Caco-2 (cell line): ENCODE measurements at regions not wholly inside any gene's neighbourhood (a gene's known extent, or its start where the extent isn't known, plus 50 kb on each side); places are given as distances from the start of the nearest gene placed in this dataset.

ENCODE experiments used
- BruUV-seq: library from RNA; stranded (reverse); fragments of 400-500 nt; replicated peaks from 2 replicates; lab custom pipeline; 2021; lab: Mats Ljungman, UMichigan
- CTCF ChIA-PET: fragments of 300-600 bp; sonication (Branson Sonifier 250); formaldehyde crosslinking; loops from one replicate; lab custom pipeline; 2022; ENCODE audit warnings: antibody characterized with exemption; lab: Charles Lee
- POLR2A ChIA-PET: fragments of 300-600 bp; sonication (Branson Sonifier 250); formaldehyde crosslinking; loops from one replicate; lab custom pipeline; 2022; ENCODE audit warnings: antibody characterized with exemption; lab: Charles Lee
- DNase-seq, 2 experiments: peaks; one replicate each; pipeline versions ENCODE4 v3.0.0 to v3.0.0-alpha.2; 2020 to 2022
- H3K27me3 ChIP-seq: replicated peaks from 2 replicates; pipeline ENCODE4 v1.6.0; 2011; ENCODE audit warnings: low read length; ENCODE audit not compliant: control insufficient read depth, insufficient read depth
- H3K36me3 ChIP-seq: 2 replicates; pipeline ENCODE4 v1.5.1; 2011; ENCODE audit warnings: low read length; ENCODE audit not compliant: control insufficient read depth, insufficient read depth
- H3K4me1 ChIP-seq: fragments of 250-450 bp; sonication (Bioruptor Pico); 2 replicates; pipeline ENCODE4 v1.5.1; 2020; ENCODE audit warnings: mild to moderate bottlenecking
- H3K4me3 ChIP-seq: 2 replicates; pipeline ENCODE4 v1.5.1; 2011; ENCODE audit warnings: low read depth, mild to moderate bottlenecking, control low read depth, low read length
- H3K9me3 ChIP-seq: fragments of 250-450 bp; sonication (Bioruptor Pico); 2 replicates; pipeline ENCODE4 v1.5.1; 2020; ENCODE audit warnings: mild to moderate bottlenecking, moderate library complexity
- H3K27ac Mint-ChIP-seq: one replicate; pipeline ENCODE4 v1.8.0; 2022; ENCODE audit warnings: mixed read lengths; ENCODE audit not compliant: unreplicated experiment
- H3K27me3 Mint-ChIP-seq: one replicate; pipeline ENCODE4 v1.8.0; 2022; ENCODE audit warnings: mixed read lengths; ENCODE audit not compliant: insufficient read depth, unreplicated experiment
- H3K36me3 Mint-ChIP-seq: one replicate; pipeline ENCODE4 v1.8.0; 2022; ENCODE audit warnings: mild to moderate bottlenecking, mixed read lengths; ENCODE audit not compliant: insufficient read depth, unreplicated experiment
- H3K4me1 Mint-ChIP-seq: one replicate; pipeline ENCODE4 v1.8.0; 2022; ENCODE audit warnings: low read depth, mixed read lengths; ENCODE audit not compliant: unreplicated experiment
- H3K4me3 Mint-ChIP-seq: one replicate; pipeline ENCODE4 v1.8.0; 2022; ENCODE audit warnings: mild to moderate bottlenecking, moderate library complexity, mixed read lengths; ENCODE audit not compliant: unreplicated experiment
- H3K9me3 Mint-ChIP-seq: one replicate; pipeline ENCODE4 v1.8.0; 2022; ENCODE audit warnings: mixed read lengths; ENCODE audit not compliant: unreplicated experiment
- intact Hi-C: fragments of 100-400 bp; cut with micrococcal nuclease; formaldehyde crosslinking; loops from one replicate; pipeline ENCODE4 v1.10.0; 2022; ENCODE audit not compliant: unreplicated experiment
- TF ChIP-seq, protein P1 (sequence below), 2 experiments: fragments of 200-600 bp in 1 of 2; IDR thresholded peaks; 1 replicate in 1 of 2; 2 replicates in 1 of 2; pipeline versions ENCODE4 v1.5.1 to v1.8.0; 2011 to 2022; ENCODE audit warnings: antibody characterized with exemption in 1 of 2, control low read depth in 1 of 2, inconsistent platforms in 1 of 2, low read depth in 1 of 2, low read length in 1 of 2, mild to moderate bottlenecking in 1 of 2, moderate library complexity in 1 of 2; ENCODE audit not compliant: insufficient read depth in 1 of 2, severe bottlenecking in 1 of 2, unreplicated experiment in 1 of 2

DNA sequence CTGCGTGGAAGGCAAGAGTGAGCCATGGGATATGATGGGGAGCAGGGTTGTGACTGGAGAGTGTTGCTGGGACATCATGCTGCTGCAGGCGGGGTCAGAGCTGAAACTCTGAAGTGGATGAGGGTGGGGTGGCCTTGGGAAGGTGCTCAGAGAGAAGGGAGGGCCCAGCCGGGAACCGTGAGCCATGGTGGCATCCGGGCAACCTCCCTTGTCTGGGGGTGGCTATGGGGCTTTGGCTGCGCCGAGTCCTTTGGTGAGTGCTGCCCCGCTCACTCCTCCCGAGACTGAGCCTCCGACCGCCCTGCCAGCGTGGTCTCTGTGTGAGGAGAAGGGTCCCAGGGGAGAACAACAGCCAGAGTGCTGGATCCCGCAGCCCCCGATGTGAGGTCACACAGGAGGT, 632.0 kb downstream of the BRD1 start:
- intact Hi-C loops: no loop called here

DNA sequence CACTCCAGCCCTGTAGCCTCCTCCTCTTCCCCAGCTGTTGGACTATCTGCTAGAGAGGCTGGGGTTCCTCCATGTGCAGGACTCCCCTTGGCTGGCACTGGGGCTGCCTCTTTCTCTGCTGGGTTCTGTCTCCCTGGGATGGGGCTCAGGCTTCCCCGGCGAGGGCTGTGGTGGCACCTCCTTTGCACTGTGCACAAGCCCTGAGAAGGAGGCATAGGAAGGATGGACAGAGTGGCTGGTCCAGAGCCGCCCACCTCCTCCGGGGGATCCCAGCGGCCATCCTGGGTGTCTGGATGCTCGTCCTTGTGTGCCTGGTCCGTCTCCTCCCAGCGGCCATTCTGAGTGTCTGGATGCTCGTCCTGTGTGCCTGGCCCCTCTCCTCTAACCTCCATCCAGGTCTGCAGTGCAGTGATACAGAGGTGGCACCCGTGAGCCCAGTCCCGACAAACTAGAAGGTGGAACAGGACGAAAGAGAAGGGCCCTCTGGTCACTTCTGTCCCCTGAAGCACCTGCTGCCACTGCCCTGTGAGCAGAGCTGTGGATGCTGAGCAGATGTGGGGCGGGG, 633.7 kb downstream of the BRD1 start:
- Mint-ChIP-seq H3K4me3 (no peak overlapping the region), H3K27me3 (peaks cover 9% of the 10 kb centered on the region), H3K36me3 (no peaks in the 10 kb centered on the region), H3K27ac (no peak overlapping the region), H3K4me1 (no peaks in the 10 kb centered on the region), H3K9me3 (peaks cover 12% of the 10 kb centered on the region)
- POLR2A ChIA-PET: no interaction called here
- Histone ChIP-seq H3K36me3 (no peaks in the 10 kb centered on the region), H3K4me3 (no peak overlapping the region), H3K9me3 (no peaks in the 10 kb centered on the region), H3K27me3 (no peaks in the 10 kb centered on the region), H3K4me1 (no peaks in the 10 kb centered on the region)
- CTCF ChIA-PET: no interaction called here
- DNase-seq: no peak
- no TSS peak for BruUV-seq
- TF ChIP-seq, protein P1, sequence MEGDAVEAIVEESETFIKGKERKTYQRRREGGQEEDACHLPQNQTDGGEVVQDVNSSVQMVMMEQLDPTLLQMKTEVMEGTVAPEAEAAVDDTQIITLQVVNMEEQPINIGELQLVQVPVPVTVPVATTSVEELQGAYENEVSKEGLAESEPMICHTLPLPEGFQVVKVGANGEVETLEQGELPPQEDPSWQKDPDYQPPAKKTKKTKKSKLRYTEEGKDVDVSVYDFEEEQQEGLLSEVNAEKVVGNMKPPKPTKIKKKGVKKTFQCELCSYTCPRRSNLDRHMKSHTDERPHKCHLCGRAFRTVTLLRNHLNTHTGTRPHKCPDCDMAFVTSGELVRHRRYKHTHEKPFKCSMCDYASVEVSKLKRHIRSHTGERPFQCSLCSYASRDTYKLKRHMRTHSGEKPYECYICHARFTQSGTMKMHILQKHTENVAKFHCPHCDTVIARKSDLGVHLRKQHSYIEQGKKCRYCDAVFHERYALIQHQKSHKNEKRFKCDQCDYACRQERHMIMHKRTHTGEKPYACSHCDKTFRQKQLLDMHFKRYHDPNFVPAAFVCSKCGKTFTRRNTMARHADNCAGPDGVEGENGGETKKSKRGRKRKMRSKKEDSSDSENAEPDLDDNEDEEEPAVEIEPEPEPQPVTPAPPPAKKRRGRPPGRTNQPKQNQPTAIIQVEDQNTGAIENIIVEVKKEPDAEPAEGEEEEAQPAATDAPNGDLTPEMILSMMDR (IDR thresholded peaks at IDR 0.05; ENCODE audit: insufficient read depth in 1 of 2, low read depth in 1 of 2, low read length in 1 of 2, severe bottlenecking in 1 of 2, unreplicated experiment in 1 of 2): no peak
- intact Hi-C loops: no loop called here

More for the DNA sequence above, 632.0 kb downstream of the BRD1 start:
- Histone ChIP-seq H3K4me1 (no peaks in the 10 kb centered on the region), H3K9me3 (no peaks in the 10 kb centered on the region), H3K4me3 (no peak overlapping the region), H3K27me3 (no peaks in the 10 kb centered on the region), H3K36me3 (no peaks in the 10 kb centered on the region)
- TF ChIP-seq, protein P1 (IDR thresholded peaks at IDR 0.05; ENCODE audit: insufficient read depth in 1 of 2, low read depth in 1 of 2, low read length in 1 of 2, severe bottlenecking in 1 of 2, unreplicated experiment in 1 of 2): no peak
- POLR2A ChIA-PET: no interaction called here
- BruUV-seq: no TSS peak
- Mint-ChIP-seq H3K9me3 (no peaks in the 10 kb centered on the region), H3K4me3 (no peak overlapping the region), H3K27me3 (peaks cover 16% of the 10 kb centered on the region), H3K27ac (no peak overlapping the region), H3K36me3 (no peaks in the 10 kb centered on the region), H3K4me1 (no peaks in the 10 kb centered on the region)
- no peak for DNase-seq
- CTCF ChIA-PET: no interaction called here

DNA sequence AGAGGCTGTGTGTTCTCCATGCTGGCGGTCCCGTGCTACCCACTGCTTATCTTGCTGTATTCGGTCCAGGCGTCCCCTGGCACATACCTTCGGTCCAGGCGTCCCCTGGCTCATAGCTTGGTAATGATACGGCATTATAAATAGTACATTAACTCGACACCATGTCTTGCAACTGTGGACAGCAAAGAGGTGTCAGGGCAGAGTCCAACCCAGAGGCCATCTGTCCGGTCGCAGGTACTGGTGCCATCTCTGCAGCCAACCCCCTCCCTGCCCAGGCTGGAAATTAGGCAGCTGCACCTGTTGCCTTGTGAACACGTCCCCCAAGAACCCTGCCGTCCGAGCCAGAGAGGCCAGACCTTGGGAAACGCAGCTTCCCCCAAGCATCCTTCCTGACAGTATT, 634.3 kb downstream of the BRD1 start:
- H3K27me3 ChIP-seq: no peaks in the 10 kb centered on the region
- CTCF ChIA-PET: no interaction called here
- POLR2A ChIA-PET: no interaction called here
- no peaks in the 10 kb centered on the region for H3K4me1 Mint-ChIP-seq
- H3K27me3 Mint-ChIP-seq: peaks cover 9% of the 10 kb centered on the region
- TF ChIP-seq, protein P1 (IDR thresholded peaks at IDR 0.05; ENCODE audit: insufficient read depth in 1 of 2, low read depth in 1 of 2, low read length in 1 of 2, severe bottlenecking in 1 of 2, unreplicated experiment in 1 of 2): no peak
- H3K27ac Mint-ChIP-seq: no peak overlapping the region
- no peaks in the 10 kb centered on the region for H3K9me3 ChIP-seq
- H3K9me3 Mint-ChIP-seq: peaks cover 12% of the 10 kb centered on the region
- no peak overlapping the region for H3K4me3 ChIP-seq
- H3K4me1 ChIP-seq: no peaks in the 10 kb centered on the region
- H3K36me3 Mint-ChIP-seq: no peaks in the 10 kb centered on the region
- intact Hi-C loops: no loop called here
- DNase-seq: no peak
- H3K4me3 Mint-ChIP-seq: no peak overlapping the region
- no peaks in the 10 kb centered on the region for H3K36me3 ChIP-seq
- no TSS peak for BruUV-seq
